Cardiac muscle cell (in vitro differentiated cells and primary cell): ENCODE measurements at regions not wholly inside any gene's neighbourhood (a gene's known extent, or its start where the extent isn't known, plus 50 kb on each side); places are given as distances from the start of the nearest gene placed in this dataset.
A peak's percentile ranks its signal among the peaks of the same experiment; 100 is the strongest.

ENCODE experiments used
- DNase-seq, 2 donors: peaks; one replicate each; pipeline versions ENCODE4 v3.0.0 to v3.0.0-alpha.2; 2010 to 2017; ENCODE audit warnings: low read depth in 1 of 2, low spot score in 1 of 2
- H3K27ac ChIP-seq: fragments of 200-600 bp; sonication (generic); 2 replicates; pipeline ENCODE4 v1.5.1; 2016
- H3K27me3 ChIP-seq: fragments of 200-600 bp; sonication (generic); 2 replicates; pipeline ENCODE4 v1.6.0; 2016; ENCODE audit warnings: control low read depth
- H3K36me3 ChIP-seq: fragments of 200-600 bp; sonication (generic); 2 replicates; pipeline ENCODE4 v1.5.1; 2016; ENCODE audit warnings: control low read depth
- H3K4me1 ChIP-seq: fragments of 200-600 bp; sonication (generic); 2 replicates; pipeline ENCODE4 v1.8.1; 2017; ENCODE audit warnings: low read depth, mild to moderate bottlenecking, mixed run types
- H3K4me3 ChIP-seq: fragments of 200-600 bp; sonication (generic); 2 replicates; pipeline ENCODE4 v1.5.1; 2016; ENCODE audit warnings: mild to moderate bottlenecking
- H3K9me3 ChIP-seq: fragments of 200-600 bp; sonication (generic); 2 replicates; pipeline ENCODE4 v1.5.1; 2017; ENCODE audit warnings: low read depth, mild to moderate bottlenecking, control low read depth
- TF ChIP-seq, protein P1 (sequence below): IDR thresholded peaks from 2 replicates; pipeline ENCODE4 v1.5.1; 2012; ENCODE audit warnings: low read depth, mild to moderate bottlenecking, low read length

DNA sequence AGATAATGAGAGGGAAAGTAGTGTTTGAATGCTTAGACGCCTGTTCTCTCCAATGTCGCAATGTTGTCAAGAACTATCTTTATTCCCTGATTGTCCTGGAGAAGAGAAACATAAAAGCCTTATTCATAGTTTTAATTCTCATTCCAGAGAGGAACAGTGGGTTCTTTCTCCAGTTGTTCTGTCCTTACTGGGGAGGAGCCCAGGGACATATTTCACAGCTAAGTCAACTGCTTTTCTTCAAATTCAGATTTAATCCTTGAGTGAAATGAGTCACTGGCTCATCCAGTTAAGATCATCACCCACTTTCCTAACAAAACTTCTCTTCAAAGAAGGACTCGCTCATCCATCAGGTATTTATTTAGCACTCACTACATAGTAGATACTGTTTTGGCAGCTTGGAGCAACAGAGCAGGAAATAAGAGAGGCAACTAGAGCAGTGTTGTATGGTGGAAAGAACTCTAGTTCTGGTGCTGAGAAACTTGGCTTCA is 365.7 kb upstream of the USP24 start:
- H3K27ac ChIP-seq, result no peak overlapping the region
- peak in 1 of 2 donors; percentile 69 for DNase-seq

DNA sequence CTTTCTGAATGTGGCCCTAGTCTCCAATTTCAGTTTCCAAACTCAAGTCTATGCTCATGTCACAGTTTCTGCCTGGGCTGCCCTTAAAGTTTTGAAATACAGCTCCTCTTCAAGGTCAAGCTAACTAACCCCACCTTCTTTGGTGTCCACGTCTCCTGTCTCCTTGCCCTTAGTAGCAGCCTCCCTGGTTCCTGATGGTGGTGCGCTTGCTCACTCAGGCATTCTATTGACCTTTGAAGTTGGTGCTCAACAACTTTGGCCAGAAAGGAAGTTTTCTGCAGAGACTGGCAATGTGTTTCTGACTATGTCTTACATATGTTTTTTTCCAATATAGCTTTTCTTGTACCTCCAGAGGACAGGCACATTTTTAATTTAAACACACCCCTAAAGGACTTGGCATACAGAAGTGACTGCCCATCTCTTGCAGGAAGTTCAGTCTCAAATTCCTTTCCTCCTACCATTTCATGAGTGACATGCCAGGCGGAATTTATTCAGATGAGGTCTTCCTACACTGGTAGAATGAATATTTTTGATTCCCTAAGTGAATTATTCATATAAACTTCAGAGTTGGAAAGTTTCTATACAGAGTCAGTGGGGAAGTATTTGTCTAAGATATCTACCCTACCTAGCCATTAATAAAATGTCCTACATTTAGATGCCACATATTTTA is 364.3 kb upstream of the USP24 start:
- TF ChIP-seq, protein P1, sequence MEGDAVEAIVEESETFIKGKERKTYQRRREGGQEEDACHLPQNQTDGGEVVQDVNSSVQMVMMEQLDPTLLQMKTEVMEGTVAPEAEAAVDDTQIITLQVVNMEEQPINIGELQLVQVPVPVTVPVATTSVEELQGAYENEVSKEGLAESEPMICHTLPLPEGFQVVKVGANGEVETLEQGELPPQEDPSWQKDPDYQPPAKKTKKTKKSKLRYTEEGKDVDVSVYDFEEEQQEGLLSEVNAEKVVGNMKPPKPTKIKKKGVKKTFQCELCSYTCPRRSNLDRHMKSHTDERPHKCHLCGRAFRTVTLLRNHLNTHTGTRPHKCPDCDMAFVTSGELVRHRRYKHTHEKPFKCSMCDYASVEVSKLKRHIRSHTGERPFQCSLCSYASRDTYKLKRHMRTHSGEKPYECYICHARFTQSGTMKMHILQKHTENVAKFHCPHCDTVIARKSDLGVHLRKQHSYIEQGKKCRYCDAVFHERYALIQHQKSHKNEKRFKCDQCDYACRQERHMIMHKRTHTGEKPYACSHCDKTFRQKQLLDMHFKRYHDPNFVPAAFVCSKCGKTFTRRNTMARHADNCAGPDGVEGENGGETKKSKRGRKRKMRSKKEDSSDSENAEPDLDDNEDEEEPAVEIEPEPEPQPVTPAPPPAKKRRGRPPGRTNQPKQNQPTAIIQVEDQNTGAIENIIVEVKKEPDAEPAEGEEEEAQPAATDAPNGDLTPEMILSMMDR, result no peak
- DNase-seq, result no peak

More for the DNA sequence above, 365.7 kb upstream of the USP24 start:
- Histone ChIP-seq H3K27me3 (no peaks in the 10 kb centered on the region), H3K4me3 (no peak overlapping the region), H3K9me3 (no peaks in the 10 kb centered on the region), H3K4me1 (no peaks in the 10 kb centered on the region), H3K36me3 (no peaks in the 10 kb centered on the region)
- TF ChIP-seq, protein P1, result no peak

DNA sequence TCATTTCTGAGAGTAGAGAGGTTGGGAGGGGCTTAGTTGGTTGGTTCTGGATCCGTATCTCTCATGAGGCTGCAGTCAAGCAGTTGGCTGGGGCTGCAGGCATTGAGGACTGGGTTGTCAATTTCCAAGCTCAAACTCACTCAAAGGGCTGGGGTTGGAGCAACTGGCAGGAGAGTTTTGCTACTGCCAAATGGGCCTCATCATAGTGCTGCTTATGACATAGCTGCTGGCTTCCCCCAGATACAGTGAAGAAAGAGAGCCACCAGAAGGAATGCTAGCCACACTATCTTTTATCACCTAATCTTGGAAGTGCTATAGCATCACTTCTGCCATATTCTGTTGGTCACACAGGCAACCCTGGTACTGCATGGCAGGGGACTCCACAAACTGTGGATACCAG is 363.5 kb upstream of the USP24 start:
- H3K36me3 ChIP-seq, result no peaks in the 10 kb centered on the region
- H3K9me3 ChIP-seq, result no peaks in the 10 kb centered on the region
- DNase-seq, result no peak
- no peaks in the 10 kb centered on the region for H3K4me1 ChIP-seq
- H3K27me3 ChIP-seq, result no peaks in the 10 kb centered on the region
- H3K27ac ChIP-seq, result no peak overlapping the region
- no peak overlapping the region for H3K4me3 ChIP-seq
- TF ChIP-seq, protein P1, result no peak

More for the DNA sequence above, 364.3 kb upstream of the USP24 start:
- no peaks in the 10 kb centered on the region for H3K27me3 ChIP-seq
- no peaks in the 10 kb centered on the region for H3K9me3 ChIP-seq
- no peak overlapping the region for H3K4me3 ChIP-seq
- no peaks in the 10 kb centered on the region for H3K4me1 ChIP-seq
- H3K36me3 ChIP-seq, result no peaks in the 10 kb centered on the region
- H3K27ac ChIP-seq, result no peak overlapping the region

DNA sequence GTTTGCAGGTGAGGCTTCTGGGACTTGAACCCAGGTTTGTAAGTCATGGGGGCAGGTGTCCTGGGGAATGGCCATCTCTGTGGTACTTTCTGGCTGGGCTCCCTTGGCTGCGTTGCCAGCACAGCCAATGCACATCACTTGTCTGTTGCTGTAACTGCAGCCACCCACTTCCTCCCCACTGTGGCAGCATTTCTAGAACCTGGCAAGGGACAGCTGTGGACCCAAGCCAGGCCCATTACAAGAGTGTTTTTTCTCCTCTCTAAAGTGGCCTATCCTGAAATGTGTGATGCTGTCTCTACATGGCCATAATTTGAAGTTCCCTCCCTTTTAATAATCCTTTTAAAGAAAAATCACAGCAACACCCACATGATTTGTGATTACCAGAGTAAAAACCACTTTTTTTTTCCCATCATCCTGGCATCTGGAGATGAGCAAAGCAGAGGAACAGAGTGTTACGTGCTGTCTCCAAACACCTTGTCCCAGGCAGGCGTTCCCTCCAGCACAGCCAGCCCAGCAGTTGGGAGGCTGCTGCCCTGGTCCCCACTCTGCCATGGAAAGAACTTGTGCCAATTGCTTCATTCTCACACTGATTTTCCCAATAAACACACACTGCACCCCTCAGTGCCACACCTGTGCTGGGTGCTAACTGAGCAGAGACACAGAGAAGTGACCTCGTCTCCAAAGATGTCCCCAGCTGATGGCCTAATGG is 360.6 kb upstream of the USP24 start:
- Histone ChIP-seq H3K4me1 (no peaks in the 10 kb centered on the region), H3K4me3 (no peak overlapping the region), H3K27me3 (no peaks in the 10 kb centered on the region), H3K36me3 (no peaks in the 10 kb centered on the region), H3K9me3 (no peaks in the 10 kb centered on the region), H3K27ac (no peak overlapping the region)
- TF ChIP-seq, protein P1, result no peak
- no peak for DNase-seq

DNA sequence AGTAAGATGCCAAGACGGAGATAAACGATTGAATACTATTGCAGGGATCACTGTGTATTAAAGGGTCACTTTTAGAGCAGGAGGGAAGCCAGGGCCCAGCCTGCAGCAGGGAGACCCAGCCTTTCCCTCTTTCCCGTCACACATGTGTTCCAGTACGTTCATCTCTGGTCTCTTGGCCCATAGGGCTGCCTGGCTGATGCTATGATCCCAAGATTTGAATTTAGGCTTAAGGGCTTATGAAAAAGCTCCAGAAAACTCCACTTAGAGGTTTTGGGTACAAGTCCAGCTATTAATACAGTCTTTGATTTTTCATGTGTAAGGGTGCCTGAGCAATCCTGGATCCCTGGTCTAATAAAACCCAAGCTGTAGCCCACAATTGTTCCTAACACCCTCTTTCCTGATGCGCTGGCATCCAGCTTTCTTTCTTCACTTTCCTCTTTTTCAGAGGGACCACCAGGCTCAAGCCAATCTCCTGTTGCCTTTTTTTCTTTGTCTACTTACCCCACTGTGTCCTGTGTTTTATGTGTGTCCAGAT is 359.6 kb upstream of the USP24 start:
- H3K27me3 ChIP-seq, result no peaks in the 10 kb centered on the region
- no peaks in the 10 kb centered on the region for H3K4me1 ChIP-seq
- H3K36me3 ChIP-seq, result no peaks in the 10 kb centered on the region
- TF ChIP-seq, protein P1, result no peak
- H3K27ac ChIP-seq, result no peak overlapping the region
- no peaks in the 10 kb centered on the region for H3K9me3 ChIP-seq
- no peak overlapping the region for H3K4me3 ChIP-seq
- no peak for DNase-seq
